Activated naive CD4-positive, alpha-beta T cell treated with anti-CD3 and anti-CD28 coated beads for 36 hours (primary cell): ENCODE measurements at regions not wholly inside any gene's neighbourhood (a gene's known extent, or its start where the extent isn't known, plus 50 kb on each side); places are given as distances from the start of the nearest gene placed in this dataset.
"Not testable (repeated sequence)": the region's sequence is repeated elsewhere in the genome, so short reads cannot be mapped to it uniquely, and the experiment has no call there.

ENCODE experiments used
- CTCF ChIA-PET: fragments of 350-600 bp; sonication (Branson Sonifier 250); formaldehyde crosslinking; loops from one replicate; lab custom pipeline; 2021; ENCODE audit warnings: antibody characterized with exemption; lab: Charles Lee
- DNase-seq: peaks from one replicate; pipeline ENCODE4 v3.0.0-alpha.2; 2020
- H3K27ac Mint-ChIP-seq: one replicate; pipeline ENCODE4 v1.8.0; 2021; ENCODE audit warnings: mild to moderate bottlenecking, mixed read lengths
- H3K27me3 Mint-ChIP-seq: one replicate; pipeline ENCODE4 v1.8.0; 2021; ENCODE audit warnings: low read depth, mixed read lengths
- H3K36me3 Mint-ChIP-seq: one replicate; pipeline ENCODE4 v1.8.0; 2021; ENCODE audit warnings: low read depth, mixed read lengths
- H3K4me1 Mint-ChIP-seq: one replicate; pipeline ENCODE4 v1.8.0; 2021; ENCODE audit warnings: low read depth, mixed read lengths
- H3K4me3 Mint-ChIP-seq: one replicate; pipeline ENCODE4 v1.8.0; 2021; ENCODE audit warnings: mild to moderate bottlenecking, moderate library complexity, mixed read lengths
- H3K9me3 Mint-ChIP-seq: one replicate; pipeline ENCODE4 v1.8.0; 2021; ENCODE audit warnings: mixed read lengths
- intact Hi-C: fragments of 100-400 bp; cut with micrococcal nuclease; formaldehyde crosslinking; loops from one replicate; pipeline ENCODE4 v1.15.1; 2023

DNA sequence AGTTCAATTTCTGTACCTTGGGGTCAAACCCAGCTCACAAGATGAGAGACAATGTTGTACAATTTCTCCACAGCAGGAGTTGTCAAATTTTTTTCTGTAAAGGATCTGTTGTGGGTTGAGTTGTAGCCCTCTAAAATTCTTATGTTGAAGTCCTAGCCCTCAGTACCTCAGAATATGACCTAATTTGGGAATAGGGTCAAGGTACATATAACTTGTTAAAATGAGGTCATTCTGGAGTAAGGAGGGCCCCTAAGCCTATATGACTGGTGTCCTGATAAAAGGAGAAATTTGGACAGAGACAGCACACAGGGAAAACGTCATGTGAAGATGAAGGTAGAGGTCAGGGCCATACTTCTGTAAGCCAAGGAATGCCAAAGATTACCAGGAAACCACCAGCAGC is 264.9 kb downstream of the TTC8 start:
- no peaks in the 10 kb centered on the region for H3K4me1 Mint-ChIP-seq
- H3K36me3 Mint-ChIP-seq = no peaks in the 10 kb centered on the region
- H3K9me3 Mint-ChIP-seq = peaks cover 3% of the 10 kb centered on the region
- no peaks in the 10 kb centered on the region for H3K27me3 Mint-ChIP-seq
- H3K4me3 Mint-ChIP-seq = no peak overlapping the region
- no peak for DNase-seq
- CTCF ChIA-PET = interaction anchor here (0.7 kb wide), 1 partner anchor 687 kb away, joined by 4 read pairs; no protein-coding TSS in a partner anchor
- intact Hi-C loops = no loop called here
- no peak overlapping the region for H3K27ac Mint-ChIP-seq

DNA sequence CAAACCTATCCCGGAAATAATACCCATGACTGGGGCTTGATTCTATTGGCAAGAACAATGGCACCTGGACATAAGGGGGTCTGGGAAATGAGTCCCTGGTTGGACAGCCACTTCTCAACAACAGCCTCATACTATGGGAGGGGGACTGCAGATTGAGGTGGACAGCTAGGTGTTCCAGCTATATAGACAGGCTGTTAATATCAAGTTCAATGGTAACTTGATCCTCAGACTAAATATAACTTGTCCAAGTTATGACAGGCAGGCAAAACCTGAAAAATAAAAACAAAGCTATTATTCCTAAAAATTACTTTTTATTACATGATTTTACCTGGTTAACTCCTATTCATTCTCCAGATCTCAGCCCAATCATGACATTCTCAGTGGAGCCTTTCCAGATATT is 267.3 kb downstream of the TTC8 start:
- no peaks in the 10 kb centered on the region for H3K27me3 Mint-ChIP-seq
- no peak for DNase-seq
- H3K9me3 Mint-ChIP-seq = peaks cover 3% of the 10 kb centered on the region
- no peak overlapping the region for H3K4me3 Mint-ChIP-seq
- intact Hi-C loops = no loop called here
- H3K27ac Mint-ChIP-seq = no peak overlapping the region
- H3K36me3 Mint-ChIP-seq = no peaks in the 10 kb centered on the region
- CTCF ChIA-PET = no interaction called here
- no peaks in the 10 kb centered on the region for H3K4me1 Mint-ChIP-seq

DNA sequence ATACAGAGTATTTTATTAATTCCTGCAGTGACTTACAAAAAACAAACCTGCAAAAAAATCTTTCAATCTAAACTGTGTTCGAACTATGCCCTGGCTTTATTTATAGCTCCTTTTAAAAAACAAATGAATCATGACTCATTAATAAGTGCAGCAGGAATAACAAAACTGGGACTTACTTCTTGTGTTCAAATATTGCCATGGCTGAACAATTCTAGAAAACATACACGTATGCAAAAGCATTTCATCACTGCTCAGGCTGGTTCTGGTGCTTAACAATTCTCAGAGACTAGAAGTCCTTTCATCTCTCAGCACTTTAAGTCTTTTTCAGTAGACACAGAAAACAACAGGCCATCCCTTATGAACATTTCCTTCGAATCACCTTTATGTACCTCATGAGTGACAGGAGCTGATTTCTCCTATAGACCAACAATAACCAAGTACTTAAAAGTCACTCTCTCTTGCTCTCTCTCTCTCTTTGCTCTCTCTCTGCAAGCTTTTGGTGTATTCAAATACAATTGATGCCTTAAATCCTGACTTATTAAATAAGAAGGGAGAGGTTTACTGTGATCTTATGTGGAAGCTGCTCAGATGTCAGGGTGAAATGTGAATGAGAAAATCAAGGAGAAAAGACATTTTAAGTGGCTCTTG is 268.8 kb downstream of the TTC8 start:
- H3K4me1 Mint-ChIP-seq = no peaks in the 10 kb centered on the region
- H3K27ac Mint-ChIP-seq = no peak overlapping the region
- H3K27me3 Mint-ChIP-seq = no peaks in the 10 kb centered on the region
- intact Hi-C loops = no loop called here
- peaks cover 3% of the 10 kb centered on the region for H3K9me3 Mint-ChIP-seq
- H3K36me3 Mint-ChIP-seq = no peaks in the 10 kb centered on the region
- CTCF ChIA-PET = no interaction called here
- no peak for DNase-seq
- no peak overlapping the region for H3K4me3 Mint-ChIP-seq

DNA sequence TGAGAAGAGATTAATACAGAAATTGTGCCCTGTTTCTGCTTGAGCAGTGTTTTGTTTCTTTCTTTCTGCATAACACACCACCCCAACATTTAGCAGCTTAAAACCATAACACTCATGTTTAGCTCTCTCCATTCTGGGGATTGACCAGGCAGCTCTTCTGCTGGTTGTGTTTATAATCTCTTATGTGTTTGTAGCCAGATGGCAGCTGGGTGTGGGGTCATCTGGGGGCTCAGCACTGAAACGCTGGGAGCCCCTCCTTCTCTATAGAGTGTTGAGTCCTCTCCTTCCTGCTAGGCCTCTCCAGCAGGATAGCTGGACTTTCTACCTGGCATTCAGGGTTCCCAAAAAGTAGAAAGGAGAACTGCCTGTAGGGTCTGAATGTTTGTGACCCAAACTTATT is 270.6 kb downstream of the TTC8 start:
- no peaks in the 10 kb centered on the region for H3K27me3 Mint-ChIP-seq
- no peak overlapping the region for H3K27ac Mint-ChIP-seq
- no peak for DNase-seq
- H3K4me3 Mint-ChIP-seq = no peak overlapping the region
- peaks cover 6% of the 10 kb centered on the region for H3K9me3 Mint-ChIP-seq
- intact Hi-C loops = no loop called here
- CTCF ChIA-PET = no interaction called here
- H3K4me1 Mint-ChIP-seq = no peaks in the 10 kb centered on the region
- no peaks in the 10 kb centered on the region for H3K36me3 Mint-ChIP-seq

DNA sequence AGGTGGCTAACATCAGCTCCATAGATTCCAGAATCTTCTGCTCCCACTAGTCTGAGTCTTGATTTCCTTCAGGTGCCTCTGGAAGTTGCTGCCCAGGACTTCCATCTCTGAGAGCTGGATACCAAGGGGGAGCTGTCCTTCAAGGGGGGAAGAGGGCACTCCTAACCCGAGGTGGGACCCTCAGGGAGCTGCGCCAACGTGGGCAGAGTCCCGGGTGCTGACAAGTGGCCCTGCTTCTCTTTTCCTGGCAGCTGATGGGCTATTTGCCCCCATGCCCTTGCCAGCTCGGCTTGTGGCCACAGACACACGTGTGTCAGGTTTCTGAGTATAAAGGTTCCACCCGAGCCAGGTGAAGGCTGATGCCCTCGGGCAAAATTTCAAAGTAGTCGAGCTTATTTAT is 272.5 kb downstream of the TTC8 start:
- no peaks in the 10 kb centered on the region for H3K36me3 Mint-ChIP-seq
- peaks cover 9% of the 10 kb centered on the region for H3K9me3 Mint-ChIP-seq
- no peaks in the 10 kb centered on the region for H3K27me3 Mint-ChIP-seq
- CTCF ChIA-PET = interaction anchor here (0.6 kb wide), 1 partner anchor 339 kb away, joined by 3 read pairs; no protein-coding TSS in a partner anchor
- no peak for DNase-seq
- intact Hi-C loops = no loop called here
- H3K27ac Mint-ChIP-seq = no peak overlapping the region
- no peak overlapping the region for H3K4me3 Mint-ChIP-seq
- H3K4me1 Mint-ChIP-seq = no peaks in the 10 kb centered on the region

DNA sequence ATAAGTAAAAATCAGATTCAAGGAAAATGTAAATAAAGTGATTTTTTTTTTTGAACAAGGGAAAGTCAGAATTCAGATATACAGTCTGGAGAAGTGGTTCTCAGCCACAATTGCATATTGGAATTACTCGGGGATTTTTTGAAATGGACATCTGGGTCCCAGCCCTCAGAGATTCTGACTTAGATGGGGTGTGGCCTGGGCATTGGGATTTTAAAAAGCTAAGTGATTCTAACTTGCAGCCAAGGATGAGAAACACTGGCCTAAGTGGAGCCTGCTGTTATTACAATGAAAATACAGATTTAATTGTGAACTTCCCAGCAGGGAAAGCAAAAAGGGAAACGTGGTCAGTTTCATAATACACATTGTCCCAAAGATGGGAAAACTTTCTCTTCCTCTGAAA is 273.8 kb downstream of the TTC8 start:
- intact Hi-C loops = no loop called here
- H3K4me3 Mint-ChIP-seq = no peak overlapping the region
- H3K36me3 Mint-ChIP-seq = no peaks in the 10 kb centered on the region
- H3K9me3 Mint-ChIP-seq = peaks cover 6% of the 10 kb centered on the region
- CTCF ChIA-PET = no interaction called here
- H3K27me3 Mint-ChIP-seq = no peaks in the 10 kb centered on the region
- H3K27ac Mint-ChIP-seq = no peak overlapping the region
- DNase-seq = no peak
- H3K4me1 Mint-ChIP-seq = no peaks in the 10 kb centered on the region

DNA sequence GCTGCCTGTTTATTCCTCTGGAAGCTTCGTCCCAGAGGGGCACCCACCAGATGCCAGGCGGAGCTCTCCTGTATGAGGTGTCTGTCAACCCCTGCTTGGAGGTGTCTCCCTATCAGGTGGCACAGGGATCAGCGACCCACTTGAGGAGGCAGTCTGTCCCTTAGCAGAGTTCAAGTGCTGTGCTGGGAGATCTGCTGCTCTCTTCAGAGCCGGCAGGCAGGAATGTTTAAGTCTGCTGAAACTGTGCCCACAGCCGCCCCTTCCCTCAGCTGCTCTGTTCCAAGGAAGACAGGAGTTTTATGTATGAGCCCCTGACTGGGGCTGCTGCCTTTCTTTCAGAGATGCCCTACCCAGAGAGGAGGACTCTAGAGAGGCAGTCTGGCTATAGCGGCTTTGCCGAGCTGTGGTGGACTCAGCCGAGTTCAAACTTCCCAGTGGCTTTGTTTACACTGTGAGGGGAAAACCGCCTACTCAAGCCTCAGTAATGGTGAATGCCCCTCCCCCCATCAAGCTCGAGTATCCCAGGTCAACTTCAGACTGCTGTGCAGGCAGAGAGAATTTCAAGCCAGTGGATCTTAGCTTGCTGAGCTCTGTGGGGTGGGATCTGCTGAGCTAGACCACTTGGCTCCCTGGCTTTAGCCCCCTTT is 279.8 kb downstream of the TTC8 start:
- H3K4me3 Mint-ChIP-seq, CTCF ChIA-PET, intact Hi-C loops, H3K27me3 Mint-ChIP-seq, H3K4me1 Mint-ChIP-seq, H3K27ac Mint-ChIP-seq, H3K36me3 Mint-ChIP-seq, DNase-seq, H3K9me3 Mint-ChIP-seq: not testable (repeated sequence)

DNA sequence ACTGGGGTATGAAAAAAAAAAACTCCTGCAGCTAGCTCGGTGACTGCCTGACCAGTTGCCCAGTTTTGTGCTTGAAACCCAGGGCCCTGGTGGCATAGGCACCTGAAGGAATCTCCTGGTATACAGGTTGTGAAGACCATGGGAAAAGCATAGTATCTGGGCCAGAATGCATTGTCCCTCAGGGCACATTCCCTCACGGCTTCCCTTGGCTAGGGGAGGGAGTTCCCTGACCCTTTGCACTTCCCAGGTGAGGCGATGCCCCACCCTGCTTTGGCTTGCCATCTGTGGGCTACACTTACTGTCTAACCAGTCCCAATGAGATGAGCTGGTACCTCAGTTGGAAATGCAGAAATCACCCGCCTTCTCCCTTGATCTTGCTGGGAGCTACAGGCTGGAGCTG is 280.4 kb downstream of the TTC8 start:
- intact Hi-C loops = not testable (repeated sequence)

More for the DNA sequence above, 280.4 kb downstream of the TTC8 start:
- H3K27ac Mint-ChIP-seq, H3K27me3 Mint-ChIP-seq, DNase-seq, H3K4me3 Mint-ChIP-seq, H3K4me1 Mint-ChIP-seq, H3K36me3 Mint-ChIP-seq, H3K9me3 Mint-ChIP-seq: not testable (repeated sequence)
- CTCF ChIA-PET = interaction anchor here (0.6 kb wide), 1 partner anchor 372 kb away, joined by 3 read pairs; no protein-coding TSS in a partner anchor
